H1 (cell line): ENCODE measurements at regions not wholly inside any gene's neighbourhood (a gene's known extent, or its start where the extent isn't known, plus 50 kb on each side); places are given as distances from the start of the nearest gene placed in this dataset.

Experiments
- BRCA1 ChIP-seq: IDR thresholded peaks from 2 replicates; pipeline ENCODE4 v1.6.1; 2012; ENCODE audit warnings: low read depth, low read length, improper control_type of control experiment
- CHD1 ChIP-seq: IDR thresholded peaks from 2 replicates; pipeline ENCODE4 v1.6.1; 2012; ENCODE audit warnings: low read depth, low read length, improper control_type of control experiment
- CHD2 ChIP-seq: IDR thresholded peaks from 2 replicates; pipeline ENCODE4 v1.6.1; 2012; ENCODE audit warnings: low read length, improper control_type of control experiment
- CTCF ChIP-seq, 3 experiments: IDR thresholded peaks; 1 replicate in 2 of 3; 2 replicates in 1 of 3; pipeline versions ENCODE4 v1.5.1 to v1.6.1; 2011; ENCODE audit warnings: low read length in 3 of 3, mild to moderate bottlenecking in 3 of 3, inconsistent platforms in 2 of 3, low read depth in 1 of 3, moderate library complexity in 1 of 3; ENCODE audit not compliant: insufficient read depth in 1 of 3; ENCODE audit errors: control extremely low read depth in 1 of 3
- TAF1 ChIP-seq: IDR thresholded peaks from 2 replicates; pipeline ENCODE4 v1.6.1; 2011; ENCODE audit warnings: mild to moderate bottlenecking, low read depth, low read length

DNA sequence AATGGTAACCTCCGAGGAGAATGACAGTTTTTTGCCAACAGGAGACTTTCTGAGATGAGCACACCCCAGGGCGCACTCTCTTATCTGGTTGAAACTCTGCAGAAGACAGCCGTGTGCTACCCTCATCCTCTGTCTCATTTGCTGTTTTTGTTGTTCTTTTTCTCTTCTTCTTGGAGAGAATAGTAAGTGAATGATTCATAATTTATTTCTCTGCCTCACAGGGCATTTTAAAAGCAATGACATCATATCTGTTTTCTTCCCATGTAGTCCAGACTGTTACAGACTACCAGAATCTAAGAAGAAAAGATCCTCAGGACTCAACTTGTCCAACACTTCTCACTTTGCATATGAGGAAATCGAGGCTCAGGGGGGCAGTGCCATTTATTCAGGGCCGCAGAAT lies 771.1 kb upstream of the GRM7 start:
- TF ChIP-seq CHD2 = no peak
- no peak for TF ChIP-seq CTCF (IDR thresholded peaks at IDR 0.05; ENCODE audit: control extremely low read depth in 1 of 3, insufficient read depth in 1 of 3, low read depth in 1 of 3, low read length in 3 of 3)
- TF ChIP-seq BRCA1 = no peak
- TF ChIP-seq TAF1 = no peak
- no peak for TF ChIP-seq CHD1
